Sigmoid colon (tissue), 4 donors: ENCODE measurements at regions not wholly inside any gene's neighbourhood (a gene's known extent, or its start where the extent isn't known, plus 50 kb on each side); places are given as distances from the start of the nearest gene placed in this dataset.

ENCODE experiments used
- CTCF ChIP-seq, 4 experiments: fragments of 450-650 bp in 3 of 4; fragments of 200-600 bp in 1 of 4; IDR thresholded peaks; one replicate each; pipeline ENCODE4 v1.5.1; 2016 to 2019; ENCODE audit warnings: antibody characterized with exemption in 4 of 4, mild to moderate bottlenecking in 3 of 4, moderate library complexity in 2 of 4
- EP300 ChIP-seq, 4 donors: sonication (generic); formaldehyde crosslinking; IDR thresholded peaks; one replicate each; pipeline ENCODE4 v1.6.1; 2017; ENCODE audit warnings: antibody characterized with exemption in 4 of 4
- POLR2A ChIP-seq, 2 donors: fragments of 450-650 bp; IDR thresholded peaks; one replicate each; pipeline ENCODE4 v1.6.1; 2016; ENCODE audit warnings: antibody characterized with exemption in 2 of 2, mild to moderate bottlenecking in 2 of 2, moderate library complexity in 2 of 2

DNA sequence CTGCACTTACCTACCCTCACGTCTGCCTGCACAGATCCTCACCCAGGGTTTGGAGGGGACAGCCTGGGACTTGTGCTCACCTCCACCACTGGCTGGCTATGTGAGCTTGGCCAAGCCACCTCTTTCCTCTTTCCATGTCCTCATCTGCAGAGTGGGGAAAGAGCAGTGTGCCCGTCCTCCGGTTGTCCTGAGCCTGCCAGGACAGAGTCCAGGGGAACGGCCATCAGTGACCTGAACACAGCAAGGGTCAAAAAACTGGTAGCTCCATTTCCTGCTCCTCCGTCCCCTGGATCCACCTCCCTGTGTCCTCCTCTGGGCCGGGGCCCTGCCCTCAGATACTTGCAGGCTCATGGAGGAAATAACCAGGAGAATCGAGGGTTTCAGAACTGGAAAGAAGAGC, 187.7 kb downstream of the OLFM1 start:
- no peak for TF ChIP-seq CTCF (IDR thresholded peaks at IDR 0.05)
- no peak for TF ChIP-seq EP300 (IDR thresholded peaks at IDR 0.05)
- no peak for TF ChIP-seq POLR2A (IDR thresholded peaks at IDR 0.05)
